Osteocyte (in vitro differentiated cells): ENCODE measurements at regions not wholly inside any gene's neighbourhood (a gene's known extent, or its start where the extent isn't known, plus 50 kb on each side); places are given as distances from the start of the nearest gene placed in this dataset.
"Not testable (repeated sequence)": the region's sequence is repeated elsewhere in the genome, so short reads cannot be mapped to it uniquely, and the experiment has no call there.

Experiments used
- DNase-seq: peaks from one replicate; pipeline ENCODE4 v3.0.0; 2021; ENCODE audit warnings: mixed read lengths; ENCODE audit not compliant: unreplicated experiment; ENCODE audit errors: extremely low spot score
- H3K27ac Mint-ChIP-seq: one replicate; pipeline ENCODE4 v1.8.0; 2021; ENCODE audit warnings: mild to moderate bottlenecking, mixed read lengths; ENCODE audit not compliant: unreplicated experiment
- H3K27me3 Mint-ChIP-seq: one replicate; pipeline ENCODE4 v1.8.0; 2021; ENCODE audit warnings: mixed read lengths; ENCODE audit not compliant: unreplicated experiment
- H3K36me3 Mint-ChIP-seq: one replicate; pipeline ENCODE4 v1.8.0; 2021; ENCODE audit warnings: mixed read lengths; ENCODE audit not compliant: unreplicated experiment
- H3K4me1 Mint-ChIP-seq: one replicate; pipeline ENCODE4 v1.8.0; 2021; ENCODE audit warnings: mixed read lengths; ENCODE audit not compliant: unreplicated experiment
- H3K4me3 Mint-ChIP-seq: one replicate; pipeline ENCODE4 v1.8.0; 2021; ENCODE audit warnings: mild to moderate bottlenecking, moderate library complexity, mixed read lengths; ENCODE audit not compliant: unreplicated experiment
- H3K9me3 Mint-ChIP-seq: one replicate; pipeline ENCODE4 v1.8.0; 2021; ENCODE audit warnings: mixed read lengths; ENCODE audit not compliant: unreplicated experiment
- CTCF ChIP-seq: fragments of 200-600 bp; sonication (generic); IDR thresholded peaks from 2 replicates; pipeline ENCODE4 v1.5.0; 2021; ENCODE audit warnings: antibody characterized with exemption, mild to moderate bottlenecking, moderate library complexity

- not testable (repeated sequence) for H3K36me3 Mint-ChIP-seq, H3K27me3 Mint-ChIP-seq, DNase-seq, H3K4me1 Mint-ChIP-seq, H3K4me3 Mint-ChIP-seq, H3K9me3 Mint-ChIP-seq
- peak overlapping the region; percentile 83 for H3K27ac Mint-ChIP-seq
Observed at GRCh38 chr1:206375552-206375951, 94.7 kb upstream of the IKBKE start.

- peaks cover 14% of the 10 kb centered on the region for H3K4me1 Mint-ChIP-seq
- H3K27ac Mint-ChIP-seq, DNase-seq, H3K36me3 Mint-ChIP-seq, H3K9me3 Mint-ChIP-seq, H3K27me3 Mint-ChIP-seq, H3K4me3 Mint-ChIP-seq: not testable (repeated sequence)
Observed at GRCh38 chr1:206378506-206378905, 91.8 kb upstream of the IKBKE start.

GRCh38 chr1:206379245-206379644, 91.0 kb upstream of the IKBKE start:
- peaks cover 11% of the 10 kb centered on the region for H3K4me1 Mint-ChIP-seq
- H3K27me3 Mint-ChIP-seq, H3K27ac Mint-ChIP-seq, DNase-seq, H3K4me3 Mint-ChIP-seq, H3K36me3 Mint-ChIP-seq, H3K9me3 Mint-ChIP-seq: not testable (repeated sequence)

GRCh38 chr1:206380163-206380790, 90.0 kb upstream of the IKBKE start:
- H3K9me3 Mint-ChIP-seq, DNase-seq: not testable (repeated sequence)
- H3K27ac Mint-ChIP-seq = peak overlapping the region; percentile 50

GRCh38 chr1:206380791-206381610, 89.3 kb upstream of the IKBKE start:
- not testable (repeated sequence) for DNase-seq, H3K36me3 Mint-ChIP-seq, H3K27me3 Mint-ChIP-seq, H3K9me3 Mint-ChIP-seq, H3K4me1 Mint-ChIP-seq
- peak overlapping the region; percentile 42 for H3K4me3 Mint-ChIP-seq
- H3K27ac Mint-ChIP-seq = peak overlapping the region; percentile 86
- peak; percentile 14 for TF ChIP-seq CTCF

More at GRCh38 chr1:206380163-206380790, 90.0 kb upstream of the IKBKE start:
- H3K4me3 Mint-ChIP-seq, H3K27me3 Mint-ChIP-seq, H3K4me1 Mint-ChIP-seq, H3K36me3 Mint-ChIP-seq: not testable (repeated sequence)

GRCh38 chr1:206384029-206384807, 86.1 kb upstream of the IKBKE start:
- H3K36me3 Mint-ChIP-seq, H3K27me3 Mint-ChIP-seq, H3K4me1 Mint-ChIP-seq, H3K9me3 Mint-ChIP-seq, H3K4me3 Mint-ChIP-seq, DNase-seq: not testable (repeated sequence)
- peak overlapping the region; percentile 73 for H3K27ac Mint-ChIP-seq
- peak; percentile 41 for TF ChIP-seq CTCF

- H3K4me1 Mint-ChIP-seq, H3K9me3 Mint-ChIP-seq, DNase-seq, H3K4me3 Mint-ChIP-seq, H3K27me3 Mint-ChIP-seq, H3K27ac Mint-ChIP-seq, H3K36me3 Mint-ChIP-seq: not testable (repeated sequence)
Observed at GRCh38 chr1:206384891-206385290, 85.4 kb upstream of the IKBKE start.

GRCh38 chr1:206387631-206388030, 82.6 kb upstream of the IKBKE start:
- H3K9me3 Mint-ChIP-seq, DNase-seq, H3K4me1 Mint-ChIP-seq, H3K27ac Mint-ChIP-seq, H3K27me3 Mint-ChIP-seq, H3K4me3 Mint-ChIP-seq, H3K36me3 Mint-ChIP-seq: not testable (repeated sequence)

- H3K9me3 Mint-ChIP-seq, H3K27ac Mint-ChIP-seq, H3K4me3 Mint-ChIP-seq, H3K4me1 Mint-ChIP-seq, H3K27me3 Mint-ChIP-seq, H3K36me3 Mint-ChIP-seq, DNase-seq: not testable (repeated sequence)
Observed at GRCh38 chr1:206391903-206392302, 78.4 kb upstream of the IKBKE start.

GRCh38 chr1:206397501-206397900, 72.8 kb upstream of the IKBKE start:
- not testable (repeated sequence) for H3K9me3 Mint-ChIP-seq, H3K36me3 Mint-ChIP-seq, H3K4me1 Mint-ChIP-seq, H3K4me3 Mint-ChIP-seq, H3K27ac Mint-ChIP-seq, H3K27me3 Mint-ChIP-seq, DNase-seq
